Activated B cell treated with CpG ODN at 0.5 μM for 24 hours (primary cell): ENCODE measurements at regions not wholly inside any gene's neighbourhood (a gene's known extent, or its start where the extent isn't known, plus 50 kb on each side); places are given as distances from the start of the nearest gene placed in this dataset.

Experiments used
- ATAC-seq: fragments of 200-7000 bp; cut with Tn5 transposase; one replicate; pipeline ENCODE4 v1.10.0; 2021; ENCODE audit warnings: low read depth, mild to moderate bottlenecking, moderate library complexity
- CTCF ChIA-PET: fragments of 350-600 bp; sonication (Branson Sonifier 250); formaldehyde crosslinking; loops from one replicate; lab custom pipeline; 2021; ENCODE audit warnings: antibody characterized with exemption; lab: Charles Lee
- POLR2A ChIA-PET: fragments of 350-600 bp; sonication (Branson Sonifier 250); formaldehyde crosslinking; loops from one replicate; lab custom pipeline; 2021; ENCODE audit warnings: antibody characterized with exemption; lab: Charles Lee
- DNase-seq: peaks from one replicate; pipeline ENCODE4 v3.0.0; 2022
- H3K27ac Mint-ChIP-seq: one replicate; pipeline ENCODE4 v1.8.0; 2020; ENCODE audit warnings: mixed read lengths
- H3K27me3 Mint-ChIP-seq: one replicate; pipeline ENCODE4 v1.8.0; 2021; ENCODE audit warnings: mixed read lengths
- H3K36me3 Mint-ChIP-seq: one replicate; pipeline ENCODE4 v1.8.0; 2021; ENCODE audit warnings: low read depth, mixed read lengths
- H3K4me1 Mint-ChIP-seq: one replicate; pipeline ENCODE4 v1.8.0; 2021; ENCODE audit warnings: mixed read lengths
- H3K4me3 Mint-ChIP-seq: one replicate; pipeline ENCODE4 v1.8.0; 2020; ENCODE audit warnings: mild to moderate bottlenecking, mixed read lengths
- H3K9me3 Mint-ChIP-seq: one replicate; pipeline ENCODE4 v1.8.0; 2020; ENCODE audit warnings: mixed read lengths
- intact Hi-C: fragments of 100-400 bp; cut with micrococcal nuclease; formaldehyde crosslinking; loops from one replicate; pipeline ENCODE4 v1.15.1; 2024
- TF ChIP-seq, protein P1 (sequence below): fragments of 200-600 bp; IDR thresholded peaks from one replicate; pipeline ENCODE4 v1.8.0; 2022; ENCODE audit warnings: antibody characterized with exemption, mild to moderate bottlenecking

DNA sequence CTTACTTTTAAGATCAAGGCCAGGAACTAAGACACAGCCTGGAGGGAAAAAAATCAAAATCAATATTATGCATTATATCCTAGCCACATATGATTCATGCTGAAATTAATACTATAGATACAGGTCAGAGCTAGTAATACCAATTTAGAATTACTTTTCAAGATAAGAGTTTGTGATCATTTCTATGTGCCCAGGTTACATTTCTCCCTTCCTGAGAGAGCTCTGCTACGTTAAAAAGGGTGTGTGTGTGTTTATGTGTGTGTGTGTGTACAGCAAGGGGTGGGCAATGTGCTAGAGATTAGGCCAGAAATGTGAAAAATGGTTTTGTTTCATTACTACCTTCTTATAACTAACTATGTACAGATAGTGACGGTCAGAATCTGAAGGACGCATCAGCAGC is 223.9 kb upstream of the FLRT2 start:
- no peaks in the 10 kb centered on the region for H3K9me3 Mint-ChIP-seq
- H3K27me3 Mint-ChIP-seq = no peaks in the 10 kb centered on the region

DNA sequence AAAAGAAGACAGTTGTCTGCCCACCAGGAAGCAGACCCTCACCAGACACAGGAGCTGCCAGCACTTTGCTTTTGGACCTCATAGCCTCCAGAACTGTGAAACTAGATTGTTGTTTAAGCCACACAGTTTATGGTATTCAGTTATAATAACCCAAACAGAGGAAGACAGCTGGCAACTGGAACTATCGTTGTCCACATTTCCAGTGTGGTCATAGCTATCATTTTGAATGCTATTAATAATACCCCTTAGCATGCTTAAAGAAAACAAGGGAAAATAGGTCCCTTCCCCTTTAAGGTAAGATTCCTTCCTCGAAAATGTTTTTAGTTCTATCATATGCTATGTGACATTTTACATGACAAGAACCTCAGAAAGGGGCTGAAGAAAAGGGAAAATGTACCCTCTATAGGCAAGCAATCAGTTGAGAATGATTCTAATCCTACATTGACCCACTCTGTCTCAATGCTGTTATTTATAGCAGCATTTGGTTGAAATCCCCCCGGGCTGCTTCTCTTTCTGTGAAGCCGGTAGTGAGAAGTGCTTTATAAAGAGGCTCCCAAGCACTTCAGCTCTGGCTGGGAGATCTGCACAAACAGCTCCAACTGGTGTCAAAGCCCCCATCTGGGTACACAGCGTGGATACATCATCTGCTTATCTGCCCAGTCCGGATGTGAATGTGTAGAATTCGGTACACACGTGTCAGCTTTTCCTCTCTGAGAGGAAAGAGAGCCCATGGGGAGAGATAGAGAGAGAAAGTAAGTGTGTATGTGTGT is 221.2 kb upstream of the FLRT2 start:
- H3K27me3 Mint-ChIP-seq = no peaks in the 10 kb centered on the region
- POLR2A ChIA-PET = no interaction called here
- TF ChIP-seq, protein P1, sequence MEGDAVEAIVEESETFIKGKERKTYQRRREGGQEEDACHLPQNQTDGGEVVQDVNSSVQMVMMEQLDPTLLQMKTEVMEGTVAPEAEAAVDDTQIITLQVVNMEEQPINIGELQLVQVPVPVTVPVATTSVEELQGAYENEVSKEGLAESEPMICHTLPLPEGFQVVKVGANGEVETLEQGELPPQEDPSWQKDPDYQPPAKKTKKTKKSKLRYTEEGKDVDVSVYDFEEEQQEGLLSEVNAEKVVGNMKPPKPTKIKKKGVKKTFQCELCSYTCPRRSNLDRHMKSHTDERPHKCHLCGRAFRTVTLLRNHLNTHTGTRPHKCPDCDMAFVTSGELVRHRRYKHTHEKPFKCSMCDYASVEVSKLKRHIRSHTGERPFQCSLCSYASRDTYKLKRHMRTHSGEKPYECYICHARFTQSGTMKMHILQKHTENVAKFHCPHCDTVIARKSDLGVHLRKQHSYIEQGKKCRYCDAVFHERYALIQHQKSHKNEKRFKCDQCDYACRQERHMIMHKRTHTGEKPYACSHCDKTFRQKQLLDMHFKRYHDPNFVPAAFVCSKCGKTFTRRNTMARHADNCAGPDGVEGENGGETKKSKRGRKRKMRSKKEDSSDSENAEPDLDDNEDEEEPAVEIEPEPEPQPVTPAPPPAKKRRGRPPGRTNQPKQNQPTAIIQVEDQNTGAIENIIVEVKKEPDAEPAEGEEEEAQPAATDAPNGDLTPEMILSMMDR = no peak
- CTCF ChIA-PET = no interaction called here
- no peak for ATAC-seq
- no peaks in the 10 kb centered on the region for H3K4me1 Mint-ChIP-seq
- intact Hi-C loops = no loop called here
- H3K36me3 Mint-ChIP-seq = no peaks in the 10 kb centered on the region
- H3K4me3 Mint-ChIP-seq = no peak overlapping the region
- no peaks in the 10 kb centered on the region for H3K9me3 Mint-ChIP-seq
- H3K27ac Mint-ChIP-seq = no peak overlapping the region
- no peak for DNase-seq

More for the DNA sequence above, 223.9 kb upstream of the FLRT2 start:
- intact Hi-C loops = no loop called here
- TF ChIP-seq, protein P1 = no peak
- ChIA-PET POLR2A (no interaction called here), CTCF (no interaction called here)
- Mint-ChIP-seq H3K27ac (no peak overlapping the region), H3K4me1 (no peaks in the 10 kb centered on the region), H3K4me3 (no peak overlapping the region), H3K36me3 (no peaks in the 10 kb centered on the region)
- ATAC-seq (no peak), DNase-seq (no peak)

DNA sequence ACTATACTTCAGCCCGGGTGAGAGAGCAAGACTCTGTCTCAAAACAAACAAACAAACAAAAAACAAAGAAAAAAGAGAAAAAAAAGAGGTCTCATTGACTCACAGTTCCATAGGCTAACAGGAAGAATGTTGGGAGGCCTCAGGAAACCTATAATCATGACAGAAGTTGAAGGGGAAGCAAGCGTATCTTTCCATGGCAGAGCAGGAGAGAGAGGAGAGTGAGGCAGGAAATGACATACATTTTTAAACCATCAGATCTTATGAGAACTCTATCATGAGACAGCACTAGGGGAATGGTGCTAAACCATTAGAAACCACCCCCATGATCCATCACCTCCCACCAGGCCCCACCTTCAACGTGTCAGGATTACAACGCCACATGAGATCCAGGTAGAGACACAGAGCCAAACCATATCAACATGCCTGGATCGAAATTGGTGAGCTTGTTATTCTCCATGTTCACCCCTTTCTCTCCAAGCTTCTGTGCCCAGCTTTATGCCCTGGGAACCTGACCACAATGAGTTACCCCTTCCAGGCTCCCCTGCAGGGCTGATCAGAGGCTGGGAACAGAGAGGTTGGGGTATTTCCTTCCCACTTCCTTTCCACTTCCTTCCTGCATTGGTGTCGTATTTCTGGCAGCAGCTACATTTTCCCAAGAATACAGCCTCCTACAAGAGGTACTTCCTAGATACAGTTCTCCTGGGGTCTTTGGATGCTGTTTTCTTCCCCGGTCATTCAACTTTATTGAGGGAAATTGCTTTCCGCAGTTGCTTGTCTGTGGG is 219.3 kb upstream of the FLRT2 start:
- POLR2A ChIA-PET = no interaction called here
- H3K4me3 Mint-ChIP-seq = no peak overlapping the region
- TF ChIP-seq, protein P1 = no peak
- intact Hi-C loops = no loop called here
- H3K9me3 Mint-ChIP-seq = no peaks in the 10 kb centered on the region
- no peak overlapping the region for H3K27ac Mint-ChIP-seq
- H3K4me1 Mint-ChIP-seq = no peaks in the 10 kb centered on the region
- no peaks in the 10 kb centered on the region for H3K27me3 Mint-ChIP-seq
- CTCF ChIA-PET = no interaction called here
- no peaks in the 10 kb centered on the region for H3K36me3 Mint-ChIP-seq
- ATAC-seq (no peak), DNase-seq (no peak)

DNA sequence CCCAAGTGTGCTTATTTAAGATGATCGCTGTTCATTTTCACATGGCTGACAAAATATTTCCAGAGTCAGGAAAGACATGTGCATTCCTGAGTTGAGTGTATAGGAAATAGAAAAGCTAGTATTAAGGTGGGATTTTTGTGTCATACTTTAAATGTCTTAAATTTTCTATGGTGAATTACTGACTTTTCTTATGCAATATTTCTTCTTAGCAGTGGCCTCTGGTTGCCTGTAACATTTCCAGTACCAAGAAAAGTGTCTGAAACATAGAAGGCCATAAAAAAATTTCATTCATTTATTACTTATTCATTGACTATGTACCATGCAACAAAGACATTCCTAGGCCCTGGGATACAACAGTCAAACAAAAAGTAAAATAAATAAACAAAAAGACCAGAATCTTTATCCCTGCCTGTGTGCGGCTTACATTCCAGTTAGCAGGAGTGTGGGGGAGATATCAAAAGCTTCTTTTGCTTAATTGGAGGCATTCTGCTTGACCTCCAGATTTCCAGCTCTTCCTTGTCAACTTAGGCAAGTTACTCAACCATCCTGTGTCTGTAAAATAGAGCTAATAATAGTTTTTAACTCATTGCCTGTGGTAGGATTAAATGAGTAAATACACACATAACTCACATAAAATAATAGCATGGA is 216.3 kb upstream of the FLRT2 start:
- no peak for DNase-seq
- Mint-ChIP-seq H3K36me3 (no peaks in the 10 kb centered on the region), H3K4me3 (no peak overlapping the region), H3K4me1 (no peaks in the 10 kb centered on the region), H3K9me3 (peaks cover 7% of the 10 kb centered on the region), H3K27ac (no peak overlapping the region), H3K27me3 (no peaks in the 10 kb centered on the region)
- CTCF ChIA-PET = no interaction called here
- POLR2A ChIA-PET = no interaction called here
- intact Hi-C loops = no loop called here
- TF ChIP-seq, protein P1 = no peak
- no peak for ATAC-seq

DNA sequence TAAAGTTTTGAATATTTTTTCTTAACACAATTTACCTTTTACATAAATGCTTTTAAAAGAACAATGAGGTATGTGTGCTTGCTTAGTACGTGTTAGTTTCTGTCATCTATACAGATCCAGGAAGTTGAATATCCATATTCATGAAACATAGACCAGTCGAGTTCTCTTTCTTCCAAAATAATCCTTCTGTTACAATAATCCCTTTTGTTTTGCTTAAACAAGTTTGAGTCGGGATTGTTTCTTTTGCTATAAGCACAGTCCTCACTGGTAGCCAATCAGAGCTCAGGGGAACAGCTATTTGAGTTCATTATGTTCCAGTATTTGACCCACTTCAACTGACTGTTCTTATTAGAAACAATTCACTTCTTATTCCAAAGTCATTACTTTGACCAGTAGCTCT is 214.7 kb upstream of the FLRT2 start:
- intact Hi-C loops = no loop called here
- CTCF ChIA-PET = no interaction called here
- Mint-ChIP-seq H3K27ac (no peak overlapping the region), H3K4me3 (no peak overlapping the region), H3K27me3 (no peaks in the 10 kb centered on the region), H3K4me1 (no peaks in the 10 kb centered on the region), H3K36me3 (no peaks in the 10 kb centered on the region), H3K9me3 (peaks cover 7% of the 10 kb centered on the region)
- DNase-seq = no peak
- TF ChIP-seq, protein P1 = no peak
- no peak for ATAC-seq
- POLR2A ChIA-PET = no interaction called here
